NT2/D1 (cell line): ENCODE measurements at regions not wholly inside any gene's neighbourhood (a gene's known extent, or its start where the extent isn't known, plus 50 kb on each side); places are given as distances from the start of the nearest gene placed in this dataset.

Source experiments
- SUZ12 ChIP-seq: IDR thresholded peaks from 2 replicates; pipeline ENCODE4 v1.6.1; 2011; ENCODE audit not compliant: insufficient read length, insufficient read depth; ENCODE audit errors: extremely low read depth
- YY1 ChIP-seq: IDR thresholded peaks from 2 replicates; pipeline ENCODE4 v1.6.1; 2011; ENCODE audit not compliant: insufficient read length, insufficient read depth
- ZNF274 ChIP-seq: IDR thresholded peaks from 2 replicates; pipeline ENCODE4 v1.6.1; 2011; ENCODE audit warnings: mild to moderate bottlenecking, low read depth, low read length

GRCh38 chr17:77529328-77529650, 388.5 kb downstream of the SEC14L1 start:
- TF ChIP-seq YY1 = no peak
- TF ChIP-seq ZNF274 = no peak
- no peak for TF ChIP-seq SUZ12
